ENCODE measurements at regions not wholly inside any gene's neighbourhood (a gene's known extent, or its start where the extent isn't known, plus 50 kb on each side); places are given as distances from the start of the nearest gene placed in this dataset.
A peak's percentile ranks its signal among the peaks of the same experiment; 100 is the strongest.

GRCh38 chr16:86085795-86086194 is 186.8 kb downstream of the IRF8 start:
- TF ChIP-seq CTCF (IDR thresholded peaks at IDR 0.05), result no peak
- H3K4me3 ChIP-seq, result no peak overlapping the region
- peak overlapping the region in 1 of 2 donors; percentile 28 for H3K27ac ChIP-seq
- H3K4me1 ChIP-seq, result peaks cover 0 to 10% of the 10 kb centered on the region in 2 donors
- intact Hi-C loops (cut with DNase I), result no loop called here
- ATAC-seq (no peak), DNase-seq (peak in 1 of 4 donors; percentile 3)
- no peaks in the 10 kb centered on the region for H3K36me3 ChIP-seq
- no peaks in the 10 kb centered on the region for H3K9me3 ChIP-seq
- H3K27me3 ChIP-seq, result peaks cover 0 to 21% of the 10 kb centered on the region in 2 donors

GRCh38 chr16:86086471-86086870 is 187.5 kb downstream of the IRF8 start:
- ATAC-seq (no peak), DNase-seq (peak in 1 of 4 donors; percentile 19)
- no peak for TF ChIP-seq CTCF (IDR thresholded peaks at IDR 0.05)
- Histone ChIP-seq H3K4me1 (peaks cover 0 to 10% of the 10 kb centered on the region in 2 donors), H3K27ac (peak overlapping the region; percentile 35 to 63), H3K4me3 (no peak overlapping the region), H3K27me3 (peaks cover 0 to 15% of the 10 kb centered on the region in 2 donors), H3K9me3 (no peaks in the 10 kb centered on the region), H3K36me3 (no peaks in the 10 kb centered on the region)
- intact Hi-C loops (cut with DNase I), result no loop called here

- TF ChIP-seq CTCF (IDR thresholded peaks at IDR 0.05), result no peak
- DNase-seq (peak; percentile 32 to 67 (median 58)), ATAC-seq (peak; percentile 21)
- Histone ChIP-seq H3K4me3 (no peak overlapping the region), H3K27me3 (peaks cover 0 to 7% of the 10 kb centered on the region in 2 donors), H3K27ac (peak overlapping the region; percentile 59 to 63), H3K4me1 (peaks cover 0 to 10% of the 10 kb centered on the region in 2 donors), H3K9me3 (no peaks in the 10 kb centered on the region), H3K36me3 (no peaks in the 10 kb centered on the region)
- intact Hi-C loops (cut with DNase I), result no loop called here
These were observed 188.3 kb downstream of the IRF8 start for GRCh38 chr16:86087011-86087895.

- no peaks in the 10 kb centered on the region for H3K9me3 ChIP-seq
- H3K27ac ChIP-seq, result peak overlapping the region; percentile 59 to 63
- peaks cover 0 to 10% of the 10 kb centered on the region in 2 donors for H3K4me1 ChIP-seq
- TF ChIP-seq CTCF (IDR thresholded peaks at IDR 0.05), result no peak
- H3K36me3 ChIP-seq, result no peaks in the 10 kb centered on the region
- H3K4me3 ChIP-seq, result no peak overlapping the region
- peaks cover 0 to under 1% of the 10 kb centered on the region in 2 donors for H3K27me3 ChIP-seq
- intact Hi-C loops (cut with DNase I), result no loop called here
- ATAC-seq (no peak), DNase-seq (peak in 1 of 4 donors; percentile 21)
These were observed 188.9 kb downstream of the IRF8 start for GRCh38 chr16:86087896-86088230.

- TF ChIP-seq CTCF (IDR thresholded peaks at IDR 0.05), result no peak
- ATAC-seq (no peak), DNase-seq (peak in 1 of 4 donors; percentile 7)
- no peaks in the 10 kb centered on the region for H3K9me3 ChIP-seq
- H3K27me3 ChIP-seq, result no peaks in the 10 kb centered on the region
- peaks cover 0 to 10% of the 10 kb centered on the region in 2 donors for H3K4me1 ChIP-seq
- intact Hi-C loops (cut with DNase I), result no loop called here
- H3K27ac ChIP-seq, result peak overlapping the region; percentile 59 to 63
- H3K4me3 ChIP-seq, result no peak overlapping the region
- H3K36me3 ChIP-seq, result no peaks in the 10 kb centered on the region
These were observed 189.3 kb downstream of the IRF8 start for GRCh38 chr16:86088287-86088686.
